Gastroesophageal sphincter (tissue), 4 donors: ENCODE measurements at regions not wholly inside any gene's neighbourhood (a gene's known extent, or its start where the extent isn't known, plus 50 kb on each side); places are given as distances from the start of the nearest gene placed in this dataset.

Source experiments
- ATAC-seq: fragments of 150-250 bp; one replicate; pipeline ENCODE4 v1.9.1; 2016; ENCODE audit warnings: mild to moderate bottlenecking, moderate library complexity
- H3K27ac ChIP-seq, 4 donors: fragments of 200-600 bp; sonication (generic) in 3 of 4; 1 replicate in 3 of 4; 2 replicates in 1 of 4; pipeline ENCODE4 v1.5.1; 2016 to 2019
- H3K27me3 ChIP-seq: fragments of 200-600 bp; sonication (generic); one replicate; pipeline ENCODE4 v1.5.1; 2019
- H3K36me3 ChIP-seq, 2 donors: fragments of 200-600 bp; sonication (generic); one replicate each; pipeline ENCODE4 v1.5.1; 2019; ENCODE audit warnings: control low read depth in 1 of 2
- H3K4me1 ChIP-seq, 3 donors: fragments of 200-600 bp; sonication (generic); 1 replicate in 2 of 3; 2 replicates in 1 of 3; pipeline ENCODE4 v1.5.1; 2016 to 2019; ENCODE audit warnings: control low read depth in 2 of 3
- H3K4me3 ChIP-seq, 2 donors: fragments of 200-600 bp; sonication (generic); one replicate each; pipeline ENCODE4 v1.5.1; 2019; ENCODE audit warnings: mild to moderate bottlenecking in 1 of 2, moderate library complexity in 1 of 2
- H3K9me3 ChIP-seq, 3 donors: fragments of 200-600 bp; sonication (generic); one replicate each; pipeline ENCODE4 v1.5.1; 2017 to 2019; ENCODE audit warnings: control low read depth in 2 of 3
- EP300 ChIP-seq: sonication (generic); formaldehyde crosslinking; IDR thresholded peaks from one replicate; pipeline ENCODE4 v1.6.1; 2017; ENCODE audit warnings: antibody characterized with exemption, mild to moderate bottlenecking
- POLR2A ChIP-seq, 2 donors: fragments of 450-650 bp; IDR thresholded peaks; one replicate each; pipeline ENCODE4 v1.6.1; 2017; ENCODE audit warnings: antibody characterized with exemption in 2 of 2, mild to moderate bottlenecking in 2 of 2, moderate library complexity in 1 of 2
- POLR2AphosphoS5 ChIP-seq: sonication (generic); formaldehyde crosslinking; IDR thresholded peaks from one replicate; pipeline ENCODE4 v1.6.1; 2017; ENCODE audit warnings: antibody characterized with exemption
- WGBS, 2 donors: methylation state at CpG; one replicate each; pipeline ENCODE4 v1.1.5; 2018; ENCODE audit warnings: low coverage in 1 of 2; 5-methylcytosine and 5-hydroxymethylcytosine counted together
- TF ChIP-seq, protein P1 (sequence below), 4 experiments: fragments of 200-600 bp in 2 of 4; fragments of 450-650 bp in 2 of 4; sonication (generic) in 1 of 4; IDR thresholded peaks; one replicate each; pipeline ENCODE4 v1.5.1; 2017 to 2019; ENCODE audit warnings: antibody characterized with exemption in 4 of 4, mild to moderate bottlenecking in 2 of 4, moderate library complexity in 2 of 4

DNA sequence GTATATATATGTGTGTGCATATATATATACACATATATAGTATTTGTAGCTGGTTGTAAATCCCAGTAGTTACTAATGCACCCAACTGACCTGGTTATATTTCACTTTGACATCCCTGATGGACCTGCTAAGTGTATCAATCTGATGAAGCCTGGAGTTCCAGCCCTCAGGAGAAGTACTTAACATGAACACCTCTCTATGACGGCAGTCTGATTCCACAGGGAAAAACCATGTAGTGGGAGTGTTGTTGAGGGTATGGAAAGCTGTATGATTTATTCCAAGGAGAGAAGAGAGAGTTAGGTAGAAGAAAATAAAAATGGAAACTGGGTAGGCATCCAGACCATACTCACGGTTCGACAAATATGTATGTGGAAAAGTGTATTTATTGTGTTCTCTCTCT lies 531.2 kb upstream of the SEMA6D start:
- no peak for ATAC-seq
- 72 to 84% methylated on average over 3 of the region's 3 CpGs for WGBS, 2 donors
- H3K9me3 ChIP-seq = no peaks in the 10 kb centered on the region
- H3K27me3 ChIP-seq = peaks cover 52% of the 10 kb centered on the region
- TF ChIP-seq, protein P1, sequence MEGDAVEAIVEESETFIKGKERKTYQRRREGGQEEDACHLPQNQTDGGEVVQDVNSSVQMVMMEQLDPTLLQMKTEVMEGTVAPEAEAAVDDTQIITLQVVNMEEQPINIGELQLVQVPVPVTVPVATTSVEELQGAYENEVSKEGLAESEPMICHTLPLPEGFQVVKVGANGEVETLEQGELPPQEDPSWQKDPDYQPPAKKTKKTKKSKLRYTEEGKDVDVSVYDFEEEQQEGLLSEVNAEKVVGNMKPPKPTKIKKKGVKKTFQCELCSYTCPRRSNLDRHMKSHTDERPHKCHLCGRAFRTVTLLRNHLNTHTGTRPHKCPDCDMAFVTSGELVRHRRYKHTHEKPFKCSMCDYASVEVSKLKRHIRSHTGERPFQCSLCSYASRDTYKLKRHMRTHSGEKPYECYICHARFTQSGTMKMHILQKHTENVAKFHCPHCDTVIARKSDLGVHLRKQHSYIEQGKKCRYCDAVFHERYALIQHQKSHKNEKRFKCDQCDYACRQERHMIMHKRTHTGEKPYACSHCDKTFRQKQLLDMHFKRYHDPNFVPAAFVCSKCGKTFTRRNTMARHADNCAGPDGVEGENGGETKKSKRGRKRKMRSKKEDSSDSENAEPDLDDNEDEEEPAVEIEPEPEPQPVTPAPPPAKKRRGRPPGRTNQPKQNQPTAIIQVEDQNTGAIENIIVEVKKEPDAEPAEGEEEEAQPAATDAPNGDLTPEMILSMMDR (IDR thresholded peaks at IDR 0.05) = no peak
- no peak for TF ChIP-seq POLR2A (IDR thresholded peaks at IDR 0.05)
- TF ChIP-seq EP300 = no peak
- TF ChIP-seq POLR2AphosphoS5 = no peak
- H3K4me3 ChIP-seq = no peak overlapping the region
- H3K36me3 ChIP-seq = no peaks in the 10 kb centered on the region
- peaks cover 0 to 20% (median 7%) of the 10 kb centered on the region in 3 donors for H3K4me1 ChIP-seq
- H3K27ac ChIP-seq = no peak overlapping the region

DNA sequence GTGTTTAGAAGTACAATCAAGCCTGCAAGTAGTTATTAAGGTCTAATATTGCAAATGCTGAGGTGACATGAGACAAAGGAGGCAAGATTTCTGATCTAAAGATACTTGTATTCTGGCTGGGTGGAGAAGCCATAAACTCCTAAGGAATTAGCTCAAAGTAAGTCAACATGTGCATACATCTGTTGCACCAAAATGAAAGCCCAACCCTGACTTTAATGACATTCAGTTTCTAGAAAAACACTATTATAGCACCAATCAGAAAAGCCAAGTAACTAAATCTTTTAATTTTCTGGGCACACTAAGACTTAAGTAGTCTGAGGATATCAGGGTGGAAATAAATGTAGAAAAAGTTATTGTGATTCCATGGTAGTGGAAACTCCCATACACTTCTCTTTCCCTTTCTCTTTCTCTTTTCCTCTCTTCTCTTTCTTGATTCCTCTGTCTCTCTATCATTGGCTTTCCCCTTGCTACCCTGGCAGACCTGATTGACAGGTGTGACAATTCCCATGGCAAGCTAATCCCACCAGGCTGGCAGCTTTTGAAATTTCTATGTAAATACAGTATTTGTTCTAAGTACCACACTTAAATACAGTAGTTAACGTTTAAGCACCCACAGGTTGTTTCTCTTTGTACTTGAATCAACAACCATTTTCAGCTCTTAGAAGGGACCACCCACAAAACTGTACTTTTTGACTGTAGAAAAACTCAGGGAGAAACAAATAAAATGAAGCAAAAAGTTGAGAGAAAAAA lies 528.4 kb upstream of the SEMA6D start:
- WGBS, 2 donors = 54 to 80% methylated on average over 1 of the region's 1 CpG
- H3K9me3 ChIP-seq = no peaks in the 10 kb centered on the region

DNA sequence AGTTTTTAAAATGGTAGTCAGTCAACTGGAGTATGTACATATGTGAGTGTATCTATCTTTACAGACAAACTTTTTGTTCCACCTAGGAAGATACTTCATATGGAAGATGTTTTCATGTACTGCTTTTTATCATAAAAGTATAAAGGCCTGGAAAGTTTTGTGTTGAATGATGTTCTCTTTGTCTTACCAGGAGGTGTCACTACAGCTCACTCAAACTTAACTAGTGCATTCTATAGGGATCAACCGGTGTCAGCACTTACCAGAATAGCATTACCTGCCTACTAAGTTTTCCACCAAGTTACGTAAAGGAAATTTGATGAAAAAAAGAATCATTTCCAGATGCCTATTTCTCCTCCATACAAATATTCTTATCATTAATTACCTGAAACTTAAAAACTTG lies 522.6 kb upstream of the SEMA6D start:
- TF ChIP-seq, protein P1 (IDR thresholded peaks at IDR 0.05) = peak in 2 of 4 experiments; percentile 22 to 33
- TF ChIP-seq POLR2AphosphoS5 (no peak), POLR2A (IDR thresholded peaks at IDR 0.05) (no peak), EP300 (no peak)
- ATAC-seq = no peak
- Histone ChIP-seq H3K27me3 (no peaks in the 10 kb centered on the region), H3K36me3 (no peaks in the 10 kb centered on the region), H3K4me1 (peaks cover 0 to 8% (median 0%) of the 10 kb centered on the region in 3 donors), H3K27ac (no peak overlapping the region), H3K9me3 (no peaks in the 10 kb centered on the region), H3K4me3 (no peak overlapping the region)
- WGBS, 2 donors = 19 to 30% methylated on average over 2 of the region's 2 CpGs

More for the DNA sequence above, 528.4 kb upstream of the SEMA6D start:
- Histone ChIP-seq H3K27me3 (peaks cover 28% of the 10 kb centered on the region), H3K4me3 (no peak overlapping the region), H3K36me3 (no peaks in the 10 kb centered on the region), H3K4me1 (peaks cover 0 to 15% (median 6%) of the 10 kb centered on the region in 3 donors), H3K27ac (no peak overlapping the region)
- ATAC-seq = no peak
- TF ChIP-seq POLR2AphosphoS5 = no peak
- TF ChIP-seq, protein P1 (IDR thresholded peaks at IDR 0.05) = no peak
- no peak for TF ChIP-seq EP300

DNA sequence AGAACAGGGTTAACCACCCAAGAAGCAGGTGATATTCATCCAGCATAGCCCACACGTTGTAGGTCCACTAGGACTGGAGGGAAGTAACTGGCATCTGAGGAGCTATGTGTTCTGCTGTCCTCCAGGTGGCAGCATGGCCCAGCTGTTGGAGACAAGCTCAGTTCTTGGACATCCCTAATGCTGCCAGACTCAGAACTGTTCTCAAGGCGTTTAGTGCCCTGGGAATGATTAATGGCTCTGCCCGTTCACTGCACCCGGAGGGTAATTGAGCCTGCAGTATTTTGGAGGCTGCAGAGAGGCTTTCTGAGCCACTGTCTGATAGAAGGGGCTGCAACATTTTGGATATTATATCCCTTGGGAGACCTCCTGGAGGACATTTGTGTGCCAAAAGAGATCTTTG lies 521.3 kb upstream of the SEMA6D start:
- Histone ChIP-seq H3K4me1 (peaks cover 0 to 8% (median 0%) of the 10 kb centered on the region in 3 donors), H3K4me3 (no peak overlapping the region), H3K27ac (no peak overlapping the region), H3K27me3 (no peaks in the 10 kb centered on the region), H3K36me3 (no peaks in the 10 kb centered on the region), H3K9me3 (no peaks in the 10 kb centered on the region)
- 0% methylated on average over 1 of the region's 4 CpGs; no CpG with 5 or more reads in 1 of the 2 donors for WGBS, 2 donors
- TF ChIP-seq POLR2AphosphoS5 = peak; percentile 31
- TF ChIP-seq EP300 = no peak
- TF ChIP-seq, protein P1 (IDR thresholded peaks at IDR 0.05) = peak; percentile 60 to 89 (median 88)
- peak; percentile 93 for ATAC-seq

DNA sequence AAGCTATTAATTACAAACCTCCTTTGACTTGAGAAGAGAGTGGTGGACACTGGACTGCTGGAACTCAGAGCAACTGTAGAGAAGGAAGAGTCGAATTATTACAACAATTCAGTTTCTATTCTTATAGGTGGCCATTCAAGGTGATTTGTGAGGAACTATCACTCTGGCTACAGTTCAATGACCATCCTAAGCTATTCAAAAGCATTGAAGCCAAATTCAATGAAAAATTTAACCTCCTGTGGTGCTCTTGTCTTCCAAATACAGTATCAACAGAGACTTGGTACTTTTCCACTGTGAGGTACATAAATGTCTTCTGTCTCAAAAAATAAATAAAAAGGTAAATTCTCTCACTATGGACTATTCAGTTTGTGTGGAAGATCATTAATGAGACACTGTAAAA lies 513.3 kb upstream of the SEMA6D start:
- Histone ChIP-seq H3K36me3 (no peaks in the 10 kb centered on the region), H3K27me3 (no peaks in the 10 kb centered on the region), H3K27ac (no peak overlapping the region), H3K4me1 (no peaks in the 10 kb centered on the region), H3K4me3 (no peak overlapping the region), H3K9me3 (no peaks in the 10 kb centered on the region)
- 80 to 90% methylated on average over 1 of the region's 1 CpG for WGBS, 2 donors
- no peak for TF ChIP-seq POLR2AphosphoS5
- ATAC-seq = no peak
